ENCODE measurements at regions not wholly inside any gene's neighbourhood (a gene's known extent, or its start where the extent isn't known, plus 50 kb on each side); places are given as distances from the start of the nearest gene placed in this dataset.

- TF ChIP-seq BHLHE40 (IDR thresholded peaks at IDR 0.05; ENCODE audit: borderline replicate concordance) (no peak), FOXM1 (IDR thresholded peaks at IDR 0.05; ENCODE audit: borderline replicate concordance) (no peak)
Observed at GRCh38 chr1:228873709-228874108, 138.4 kb downstream of the RHOU start.
